Esophagus muscularis mucosa (tissue), 3 donors: ENCODE measurements at regions not wholly inside any gene's neighbourhood (a gene's known extent, or its start where the extent isn't known, plus 50 kb on each side); places are given as distances from the start of the nearest gene placed in this dataset.

ENCODE experiments used
- POLR2A ChIP-seq: fragments of 450-650 bp; IDR thresholded peaks from one replicate; pipeline ENCODE4 v1.6.1; 2017; ENCODE audit warnings: antibody characterized with exemption, moderate library complexity, mild to moderate bottlenecking, low read depth
- TF ChIP-seq, protein P1 (sequence below), 3 experiments: fragments of 200-600 bp in 2 of 3; fragments of 450-650 bp in 1 of 3; sonication (generic) in 2 of 3; IDR thresholded peaks; one replicate each; pipeline ENCODE4 v1.5.1; 2017 to 2019; ENCODE audit warnings: antibody characterized with exemption in 3 of 3, mild to moderate bottlenecking in 2 of 3, moderate library complexity in 1 of 3

DNA sequence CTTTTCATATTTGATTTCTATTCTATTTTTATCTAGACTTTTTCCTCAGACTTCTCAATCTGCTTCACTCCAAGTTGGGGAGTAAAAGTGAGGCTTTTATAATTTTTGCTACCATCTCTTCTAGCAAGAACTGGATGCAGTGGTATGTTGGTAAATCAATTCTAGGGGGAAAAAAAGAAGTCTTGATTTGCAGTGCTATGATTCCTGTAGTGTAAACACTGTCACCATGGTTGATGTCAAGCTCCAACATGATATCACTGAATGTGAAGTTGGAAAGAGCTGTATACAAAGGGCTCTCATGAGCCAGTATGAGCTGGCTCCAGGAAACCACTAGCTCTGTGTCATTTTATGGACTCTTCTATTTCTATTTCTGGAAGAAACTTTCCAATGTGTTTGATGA is 439.2 kb downstream of the NTRK2 start:
- TF ChIP-seq POLR2A = no peak
- TF ChIP-seq, protein P1, sequence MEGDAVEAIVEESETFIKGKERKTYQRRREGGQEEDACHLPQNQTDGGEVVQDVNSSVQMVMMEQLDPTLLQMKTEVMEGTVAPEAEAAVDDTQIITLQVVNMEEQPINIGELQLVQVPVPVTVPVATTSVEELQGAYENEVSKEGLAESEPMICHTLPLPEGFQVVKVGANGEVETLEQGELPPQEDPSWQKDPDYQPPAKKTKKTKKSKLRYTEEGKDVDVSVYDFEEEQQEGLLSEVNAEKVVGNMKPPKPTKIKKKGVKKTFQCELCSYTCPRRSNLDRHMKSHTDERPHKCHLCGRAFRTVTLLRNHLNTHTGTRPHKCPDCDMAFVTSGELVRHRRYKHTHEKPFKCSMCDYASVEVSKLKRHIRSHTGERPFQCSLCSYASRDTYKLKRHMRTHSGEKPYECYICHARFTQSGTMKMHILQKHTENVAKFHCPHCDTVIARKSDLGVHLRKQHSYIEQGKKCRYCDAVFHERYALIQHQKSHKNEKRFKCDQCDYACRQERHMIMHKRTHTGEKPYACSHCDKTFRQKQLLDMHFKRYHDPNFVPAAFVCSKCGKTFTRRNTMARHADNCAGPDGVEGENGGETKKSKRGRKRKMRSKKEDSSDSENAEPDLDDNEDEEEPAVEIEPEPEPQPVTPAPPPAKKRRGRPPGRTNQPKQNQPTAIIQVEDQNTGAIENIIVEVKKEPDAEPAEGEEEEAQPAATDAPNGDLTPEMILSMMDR (IDR thresholded peaks at IDR 0.05) = no peak
